Ovary (tissue), 7 donors: ENCODE measurements at regions not wholly inside any gene's neighbourhood (a gene's known extent, or its start where the extent isn't known, plus 50 kb on each side); places are given as distances from the start of the nearest gene placed in this dataset.
A peak's percentile ranks its signal among the peaks of the same experiment; 100 is the strongest.

ENCODE experiments used
- DNase-seq, 5 donors: peaks; one replicate each; pipeline ENCODE4 v3.0.0-alpha.2; 2019 to 2020
- H3K27ac ChIP-seq, 2 donors: fragments of 200-600 bp; one replicate each; pipeline versions ENCODE4 v1.5.1 to v1.8.0; 2019 to 2022
- H3K27me3 ChIP-seq: fragments of 200-600 bp; one replicate; pipeline ENCODE4 v1.8.0; 2022
- H3K36me3 ChIP-seq: fragments of 200-600 bp; sonication (generic); one replicate; pipeline ENCODE4 v1.5.1; 2019
- H3K4me1 ChIP-seq: one replicate; pipeline ENCODE4 v1.8.1; 2013; ENCODE audit warnings: mild to moderate bottlenecking, moderate library complexity; ENCODE audit not compliant: insufficient read depth
- H3K4me3 ChIP-seq: fragments of 200-600 bp; sonication (generic); one replicate; pipeline ENCODE4 v1.5.1; 2017
- H3K9me3 ChIP-seq, 2 donors: fragments of 200-600 bp in 1 of 2; sonication (generic) in 1 of 2; one replicate each; pipeline versions ENCODE4 v1.5.1 to v1.8.1; 2013 to 2019; ENCODE audit warnings: mild to moderate bottlenecking in 1 of 2, moderate library complexity in 1 of 2
- EP300 ChIP-seq: sonication (generic); formaldehyde crosslinking; IDR thresholded peaks from one replicate; pipeline ENCODE4 v1.6.1; 2017; ENCODE audit warnings: antibody characterized with exemption
- POLR2A ChIP-seq: fragments of 450-650 bp; IDR thresholded peaks from one replicate; pipeline ENCODE4 v1.6.1; 2017; ENCODE audit warnings: antibody characterized with exemption, mild to moderate bottlenecking, moderate library complexity
- WGBS, 3 donors: extraction: QIAGEN DNeasy Blood & Tissue Kit in 1 of 3; methylation state at CpG; one replicate each; pipeline versions ENCODE4 v1.1.5 to v1.1.7; 2013 to 2017; 5-methylcytosine and 5-hydroxymethylcytosine counted together
- intact Hi-C, 4 donors: fragments of 100-400 bp; cut with DNase I; formaldehyde crosslinking; loops; one replicate each; pipeline versions ENCODE4 v1.11.0 to v1.15.1; 2022 to 2023
- TF ChIP-seq, protein P1 (sequence below), 3 donors: fragments of 450-650 bp in 2 of 3; fragments of 200-600 bp in 1 of 3; IDR thresholded peaks; one replicate each; pipeline versions ENCODE4 v1.5.1 to v1.8.0; 2016 to 2022; ENCODE audit warnings: antibody characterized with exemption in 3 of 3, mild to moderate bottlenecking in 1 of 3
- donor health status: DM: no; HTN: no; CAD: no; lungs with moderate emphysema.
- donor health status: DM: no; HTN: no; CAD: no.
- donor health status: Bipolar disorder and iron deficiency.
- donor health status: DM: no; HTN: no; CAD: no.
- donor health status: DM: yes; HTN: yes; CAD: no.

DNA sequence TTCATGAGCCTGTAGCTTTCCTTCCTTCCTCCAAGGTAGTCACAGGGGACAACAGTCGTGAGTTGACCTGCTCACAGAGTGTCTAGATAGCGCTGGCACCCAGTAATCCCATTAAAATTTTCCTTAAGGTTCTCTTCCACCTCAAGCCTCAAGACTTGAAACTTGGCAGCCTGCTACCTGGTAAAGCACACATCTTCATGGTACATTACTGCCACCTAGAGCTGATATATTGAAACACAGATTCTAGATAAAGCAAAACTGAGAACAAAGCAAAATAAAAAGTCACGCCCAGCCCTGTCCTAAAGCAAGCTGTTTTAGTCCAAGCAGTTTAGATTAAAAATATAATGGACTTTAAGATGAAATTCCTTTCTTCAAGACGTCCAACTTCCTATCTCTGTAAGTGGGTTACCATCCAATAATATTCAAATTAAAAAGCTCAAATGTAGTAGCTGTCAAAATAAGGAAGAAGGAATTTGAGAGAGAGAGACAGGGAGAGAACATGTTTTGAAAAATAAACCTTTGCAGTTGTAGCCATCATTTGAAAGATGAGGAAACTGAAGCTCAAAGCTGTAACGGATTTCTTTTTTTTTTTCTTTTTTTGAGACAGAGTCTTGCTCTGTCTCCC lies 50.7 kb upstream of the CD83 start:
- no peak for DNase-seq
- Histone ChIP-seq H3K27me3 (no peaks in the 10 kb centered on the region), H3K4me3 (no peak overlapping the region), H3K9me3 (no peaks in the 10 kb centered on the region), H3K4me1 (peaks cover 6% of the 10 kb centered on the region), H3K27ac (no peak overlapping the region), H3K36me3 (no peaks in the 10 kb centered on the region)
- intact Hi-C loops: loop anchor here in 2 of 4 donors (10.0 kb wide), 2 partner anchors 152 to 272 kb away; no protein-coding TSS in a partner anchor
- 5 to 8% (median 5%) methylated on average over 5 of the region's 5 CpGs for WGBS, 3 donors
- TF ChIP-seq EP300: no peak
- no peak for TF ChIP-seq POLR2A
- TF ChIP-seq, protein P1, sequence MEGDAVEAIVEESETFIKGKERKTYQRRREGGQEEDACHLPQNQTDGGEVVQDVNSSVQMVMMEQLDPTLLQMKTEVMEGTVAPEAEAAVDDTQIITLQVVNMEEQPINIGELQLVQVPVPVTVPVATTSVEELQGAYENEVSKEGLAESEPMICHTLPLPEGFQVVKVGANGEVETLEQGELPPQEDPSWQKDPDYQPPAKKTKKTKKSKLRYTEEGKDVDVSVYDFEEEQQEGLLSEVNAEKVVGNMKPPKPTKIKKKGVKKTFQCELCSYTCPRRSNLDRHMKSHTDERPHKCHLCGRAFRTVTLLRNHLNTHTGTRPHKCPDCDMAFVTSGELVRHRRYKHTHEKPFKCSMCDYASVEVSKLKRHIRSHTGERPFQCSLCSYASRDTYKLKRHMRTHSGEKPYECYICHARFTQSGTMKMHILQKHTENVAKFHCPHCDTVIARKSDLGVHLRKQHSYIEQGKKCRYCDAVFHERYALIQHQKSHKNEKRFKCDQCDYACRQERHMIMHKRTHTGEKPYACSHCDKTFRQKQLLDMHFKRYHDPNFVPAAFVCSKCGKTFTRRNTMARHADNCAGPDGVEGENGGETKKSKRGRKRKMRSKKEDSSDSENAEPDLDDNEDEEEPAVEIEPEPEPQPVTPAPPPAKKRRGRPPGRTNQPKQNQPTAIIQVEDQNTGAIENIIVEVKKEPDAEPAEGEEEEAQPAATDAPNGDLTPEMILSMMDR (IDR thresholded peaks at IDR 0.05): peak; percentile 44 to 69 (median 59)

DNA sequence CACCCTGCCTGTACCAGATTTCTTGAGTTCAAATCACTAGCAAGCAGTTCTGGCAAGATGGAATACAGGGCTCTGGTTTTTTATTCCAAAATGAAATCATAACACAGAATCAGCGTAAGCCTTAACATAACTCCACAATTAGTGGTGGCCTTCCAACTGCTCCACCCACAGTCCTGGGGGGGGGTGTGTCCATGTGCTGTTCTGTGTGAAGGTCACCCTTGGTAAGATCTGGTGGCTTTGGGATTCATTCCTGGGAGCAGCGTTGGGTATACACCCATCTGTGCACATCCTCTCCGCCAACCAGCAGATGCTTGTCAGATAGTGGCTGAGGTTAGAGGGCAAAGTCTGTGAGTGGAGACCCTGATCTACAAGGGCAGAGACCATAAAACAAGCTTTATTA lies 49.9 kb upstream of the CD83 start:
- Histone ChIP-seq H3K4me1 (peaks cover 6% of the 10 kb centered on the region), H3K27ac (no peak overlapping the region), H3K4me3 (no peak overlapping the region), H3K27me3 (no peaks in the 10 kb centered on the region), H3K9me3 (no peaks in the 10 kb centered on the region), H3K36me3 (no peaks in the 10 kb centered on the region)
- DNase-seq: no peak
- TF ChIP-seq, protein P1 (IDR thresholded peaks at IDR 0.05): no peak
- no peak for TF ChIP-seq EP300
- TF ChIP-seq POLR2A: no peak
- 74 to 78% (median 77%) methylated on average over 3 of the region's 3 CpGs for WGBS, 3 donors
- intact Hi-C loops: loop anchor here in 2 of 4 donors (10.0 kb wide), 2 partner anchors 153 to 273 kb away; no protein-coding TSS in a partner anchor
